HepG2 (cell line): ENCODE measurements at regions not wholly inside any gene's neighbourhood (a gene's known extent, or its start where the extent isn't known, plus 50 kb on each side); places are given as distances from the start of the nearest gene placed in this dataset.

Experiments
- ATAC-seq: fragments of 200-7000 bp; cut with Tn5 transposase; 3 replicates; pipeline ENCODE4 v1.9.1; 2020; ENCODE audit warnings: mild to moderate bottlenecking, moderate library complexity
- BruUV-seq: library from RNA; stranded (reverse); fragments of 400-500 nt; replicated peaks from 2 replicates; lab custom pipeline; 2021; lab: Mats Ljungman, UMichigan
- CTCF ChIA-PET: fragments of 300-600 bp; formaldehyde crosslinking; extraction: SDS; loops from one replicate; lab custom pipeline; 2021; ENCODE audit warnings: low total read pairs, inconsistent platforms, low intra/inter-chr PET ratio; lab: Yijun Ruan, JAX
- POLR2A ChIA-PET: fragments of 350-600 bp; sonication (Branson Sonifier 250); formaldehyde crosslinking; loops from one replicate; lab custom pipeline; 2020; ENCODE audit warnings: antibody characterized with exemption, inconsistent platforms; lab: Yijun Ruan, JAX
- DNase-seq: peaks from one replicate; pipeline ENCODE4 v3.0.0-alpha.2; 2015; ENCODE audit warnings: low spot score
- FAIRE-seq: peaks from 3 replicates; lab custom pipeline; 2011; peaks lifted over from hg19 to GRCh38; lab: Jason Lieb, UNC
- H2AFZ ChIP-seq: one replicate; pipeline ENCODE4 v1.6.1; 2011; ENCODE audit warnings: low read length, inconsistent platforms
- H3K27ac ChIP-seq: fragments of 300-600 bp; 3 replicates; pipeline ENCODE4 v1.8.0; 2011; ENCODE audit warnings: mixed run types, mild to moderate bottlenecking, mixed read lengths, low read length, inconsistent platforms; ENCODE audit not compliant: insufficient read depth; ENCODE audit errors: extremely low read length
- H3K27me3 ChIP-seq, 2 experiments: fragments of 200-600 bp in 1 of 2; 2 replicates in 1 of 2; 3 replicates in 1 of 2; pipeline versions ENCODE4 v1.6.0 to v1.8.0; 2011; ENCODE audit warnings: low read length in 2 of 2, mild to moderate bottlenecking in 2 of 2, moderate library complexity in 2 of 2, inconsistent platforms in 1 of 2; ENCODE audit not compliant: insufficient read depth in 2 of 2, control insufficient read depth in 1 of 2
- H3K36me3 ChIP-seq, 2 experiments: fragments of 200-600 bp in 1 of 2; replicated peaks in 1 of 2; 2 replicates in 1 of 2; 3 replicates in 1 of 2; pipeline versions ENCODE4 v1.5.1 to v1.8.0; 2011; ENCODE audit warnings: low read length in 2 of 2, inconsistent platforms in 1 of 2; ENCODE audit not compliant: insufficient read depth in 2 of 2, control insufficient read depth in 1 of 2
- H3K4me1 ChIP-seq: 2 replicates; pipeline ENCODE4 v1.5.1; 2012; ENCODE audit warnings: low read length, inconsistent platforms; ENCODE audit not compliant: insufficient read depth
- H3K4me2 ChIP-seq: 2 replicates; pipeline ENCODE4 v1.6.0; 2011; ENCODE audit warnings: low read depth, low read length, inconsistent platforms
- H3K4me3 ChIP-seq, 3 experiments: fragments of 200-600 bp in 1 of 3; sonication (generic), shearing (Covaris generic) in 1 of 3; replicated peaks in 1 of 3; 2 replicates each; pipeline ENCODE4 v1.5.1; 2011 to 2016; ENCODE audit warnings: low read length in 3 of 3, inconsistent platforms in 2 of 3, low read depth in 2 of 3, mild to moderate bottlenecking in 2 of 3, control low read depth in 1 of 3, mixed read lengths in 1 of 3; ENCODE audit not compliant: insufficient read depth in 1 of 3
- H3K79me2 ChIP-seq: one replicate; pipeline ENCODE4 v1.6.1; 2011; ENCODE audit warnings: low read length, inconsistent platforms; ENCODE audit not compliant: insufficient read depth
- H3K9ac ChIP-seq: 2 replicates; pipeline ENCODE4 v1.6.0; 2011; ENCODE audit warnings: mild to moderate bottlenecking, low read depth, low read length, inconsistent platforms; ENCODE audit not compliant: insufficient read depth
- H3K9me3 ChIP-seq: 2 replicates; pipeline ENCODE4 v1.5.1; 2012; ENCODE audit warnings: mild to moderate bottlenecking, low read length
- H4K20me1 ChIP-seq: 2 replicates; pipeline ENCODE4 v1.6.0; 2011; ENCODE audit warnings: inconsistent platforms, mild to moderate bottlenecking, low read length, moderate library complexity; ENCODE audit not compliant: insufficient read depth
- ARHGAP35 ChIP-seq: sonication (generic); formaldehyde crosslinking; IDR thresholded peaks from 2 replicates; pipeline ENCODE4 v1.9.0; 2022; ENCODE audit warnings: mild to moderate bottlenecking, inconsistent platforms, moderate library complexity, missing genetic modification reagents, borderline replicate concordance
- SETDB1 ChIP-seq: sonication (generic); formaldehyde crosslinking; IDR thresholded peaks from 2 replicates; pipeline ENCODE4 v1.5.1; 2020; ENCODE audit warnings: missing genetic modification reagents, mild to moderate bottlenecking, borderline replicate concordance
- SIX4 ChIP-seq: sonication (generic); formaldehyde crosslinking; IDR thresholded peaks from 2 replicates; pipeline ENCODE4 v1.4.0; 2020; ENCODE audit warnings: missing genetic modification reagents
- TOPORS ChIP-seq: sonication (generic); formaldehyde crosslinking; IDR thresholded peaks from 2 replicates; pipeline ENCODE4 v1.8.0; 2023; ENCODE audit warnings: mild to moderate bottlenecking, missing genetic modification reagents
- ZFP62 ChIP-seq: sonication (generic); formaldehyde crosslinking; IDR thresholded peaks from 2 replicates; pipeline ENCODE4 v1.4.0; 2020; ENCODE audit warnings: missing genetic modification reagents
- ZNF142 ChIP-seq: sonication (generic); formaldehyde crosslinking; IDR thresholded peaks from 2 replicates; pipeline ENCODE4 v1.4.0; 2020; ENCODE audit warnings: missing genetic modification reagents
- ZNF333 ChIP-seq: sonication (generic); formaldehyde crosslinking; IDR thresholded peaks from 2 replicates; pipeline ENCODE4 v1.4.0; 2020; ENCODE audit warnings: mild to moderate bottlenecking, missing genetic modification reagents, borderline replicate concordance
- ZNF496 ChIP-seq: sonication (generic); formaldehyde crosslinking; IDR thresholded peaks from 2 replicates; pipeline ENCODE4 v1.8.1; 2023; ENCODE audit warnings: mild to moderate bottlenecking, moderate library complexity, missing genetic modification reagents; ENCODE audit not compliant: insufficient replicate concordance
- ZNF503 ChIP-seq: sonication (generic); formaldehyde crosslinking; IDR thresholded peaks from 2 replicates; pipeline ENCODE4 v1.4.0; 2020; ENCODE audit warnings: missing genetic modification reagents
- ZNF850 ChIP-seq: sonication (generic); formaldehyde crosslinking; conservative IDR thresholded peaks from 2 replicates; pipeline ENCODE4 v1.9.0; 2021; ENCODE audit warnings: mild to moderate bottlenecking, missing genetic modification reagents
- ZNF891 ChIP-seq: sonication (generic); formaldehyde crosslinking; IDR thresholded peaks from 2 replicates; pipeline ENCODE4 v1.5.0; 2020; ENCODE audit warnings: mild to moderate bottlenecking, missing genetic modification reagents
- ZSCAN30 ChIP-seq: sonication (generic); formaldehyde crosslinking; IDR thresholded peaks from 2 replicates; pipeline ENCODE4 v1.5.0; 2020; ENCODE audit warnings: mild to moderate bottlenecking, missing genetic modification reagents
- ZUFSP ChIP-seq: sonication (generic); formaldehyde crosslinking; IDR thresholded peaks from 2 replicates; pipeline ENCODE4 v1.9.0; 2021; ENCODE audit warnings: missing genetic modification reagents, mild to moderate bottlenecking, borderline replicate concordance
- WGBS: methylation state at CpG from one replicate; pipeline ENCODE4 v1.1.6; 2017; ENCODE audit warnings: low lambda C conversion rate; 5-methylcytosine and 5-hydroxymethylcytosine counted together
- in situ Hi-C: cut with HindIII; loops from 2 replicates; pipeline ENCODE4 v1.10.0; 2017; ENCODE audit warnings: low pct_unique_long_range_greater_than_20kb; ENCODE audit not compliant: extremely low pct_ligation_motif_present
- intact Hi-C: fragments of 100-400 bp; cut with micrococcal nuclease; formaldehyde crosslinking; loops from one replicate; pipeline ENCODE4 v1.10.0; 2022; ENCODE audit not compliant: unreplicated experiment

- BruUV-seq = no TSS peak
- Histone ChIP-seq H3K36me3 (no peaks in the 10 kb centered on the region), H3K4me1 (no peaks in the 10 kb centered on the region), H3K9ac (no peak overlapping the region), H3K9me3 (no peaks in the 10 kb centered on the region), H3K27me3 (peaks cover 0 to 7% of the 10 kb centered on the region in 2 experiments; a peak in 1 of 5 replicates), H2AFZ (no peak overlapping the region), H4K20me1 (no peaks in the 10 kb centered on the region), H3K79me2 (no peaks in the 10 kb centered on the region), H3K4me3 (no peak overlapping the region), H3K4me2 (no peak overlapping the region), H3K27ac (no peak overlapping the region)
- in situ Hi-C loops (no loop called here), intact Hi-C loops (no loop called here)
- ChIA-PET POLR2A (no interaction called here), CTCF (no interaction called here)
- TF ChIP-seq SIX4 (no peak), ZNF333 (CRISPR knock-in tag) (no peak), SETDB1 (no peak), ZNF142 (CRISPR knock-in tag) (no peak), ZNF850 (no peak), TOPORS (CRISPR knock-in tag) (no peak), ZSCAN30 (CRISPR knock-in tag) (no peak), ARHGAP35 (CRISPR knock-in tag) (no peak), ZNF503 (CRISPR knock-in tag) (no peak), ZNF891 (no peak), ZUFSP (CRISPR knock-in tag) (no peak), ZNF496 (CRISPR knock-in tag) (no peak), ZFP62 (no peak)
- ATAC-seq = no peak
- no peak for DNase-seq
- WGBS = 89% methylated on average over 46 of the region's 56 CpGs
- no peak for FAIRE-seq
These were observed 161.2 kb upstream of the SIX2 start for GRCh38 chr2:45170191-45171135.
